Peyer's patch (tissue), 4 donors: ENCODE measurements at regions not wholly inside any gene's neighbourhood (a gene's known extent, or its start where the extent isn't known, plus 50 kb on each side); places are given as distances from the start of the nearest gene placed in this dataset.

Experiments used
- DNase-seq, 3 donors: peaks; one replicate each; pipeline ENCODE4 v3.0.0-alpha.2; 2017 to 2019
- H3K27ac ChIP-seq, 4 donors: fragments of 200-600 bp; sonication (generic); one replicate each; pipeline ENCODE4 v1.5.1; 2016 to 2019
- H3K27me3 ChIP-seq, 2 donors: fragments of 200-600 bp; sonication (generic); one replicate each; pipeline ENCODE4 v1.5.1; 2019
- H3K36me3 ChIP-seq, 3 donors: fragments of 200-600 bp; sonication (generic); one replicate each; pipeline ENCODE4 v1.5.1; 2016 to 2019
- H3K4me1 ChIP-seq, 4 donors: fragments of 200-600 bp; sonication (generic); one replicate each; pipeline ENCODE4 v1.5.1; 2016 to 2019
- H3K4me3 ChIP-seq, 4 donors: fragments of 200-600 bp; sonication (generic); 1 replicate in 3 of 4; 2 replicates in 1 of 4; pipeline ENCODE4 v1.5.1; 2016 to 2019; ENCODE audit warnings: mild to moderate bottlenecking in 1 of 4
- H3K9me3 ChIP-seq, 4 donors: fragments of 200-600 bp; sonication (generic); one replicate each; pipeline ENCODE4 v1.5.1; 2016 to 2019; ENCODE audit warnings: mild to moderate bottlenecking in 1 of 4
- CTCF ChIP-seq, 6 experiments: fragments of 450-650 bp in 4 of 6; fragments of 200-600 bp in 2 of 6; sonication (generic) in 1 of 6; IDR thresholded peaks; one replicate each; pipeline ENCODE4 v1.5.1; 2017 to 2019; ENCODE audit warnings: antibody characterized with exemption in 6 of 6, mild to moderate bottlenecking in 3 of 6, moderate library complexity in 1 of 6
- POLR2A ChIP-seq, 2 donors: fragments of 450-650 bp; IDR thresholded peaks; one replicate each; pipeline ENCODE4 v1.5.1; 2017; ENCODE audit warnings: antibody characterized with exemption in 2 of 2, mild to moderate bottlenecking in 2 of 2, moderate library complexity in 2 of 2

- DNase-seq = no peak
- H3K27ac ChIP-seq = no peak overlapping the region
- no peaks in the 10 kb centered on the region for H3K36me3 ChIP-seq
- no peak overlapping the region for H3K4me3 ChIP-seq
- no peaks in the 10 kb centered on the region for H3K9me3 ChIP-seq
- no peaks in the 10 kb centered on the region for H3K27me3 ChIP-seq
- no peak for TF ChIP-seq CTCF (IDR thresholded peaks at IDR 0.05)
- no peak for TF ChIP-seq POLR2A (IDR thresholded peaks at IDR 0.05)
- H3K4me1 ChIP-seq = no peaks in the 10 kb centered on the region
Measured at GRCh38 chr3:64976456-64976855, 288.7 kb upstream of the ADAMTS9 start.

- H3K4me3 ChIP-seq = no peak overlapping the region
- H3K4me1 ChIP-seq = no peaks in the 10 kb centered on the region
- no peak for DNase-seq
- no peak overlapping the region for H3K27ac ChIP-seq
- H3K9me3 ChIP-seq = no peaks in the 10 kb centered on the region
- H3K27me3 ChIP-seq = no peaks in the 10 kb centered on the region
- H3K36me3 ChIP-seq = no peaks in the 10 kb centered on the region
- no peak for TF ChIP-seq CTCF (IDR thresholded peaks at IDR 0.05)
- TF ChIP-seq POLR2A (IDR thresholded peaks at IDR 0.05) = no peak
Measured at GRCh38 chr3:64975147-64975546, 287.3 kb upstream of the ADAMTS9 start.

- H3K27ac ChIP-seq = no peak overlapping the region
- H3K4me1 ChIP-seq = no peaks in the 10 kb centered on the region
- DNase-seq = no peak
- H3K27me3 ChIP-seq = no peaks in the 10 kb centered on the region
- H3K36me3 ChIP-seq = no peaks in the 10 kb centered on the region
- no peak overlapping the region for H3K4me3 ChIP-seq
- no peaks in the 10 kb centered on the region for H3K9me3 ChIP-seq
- TF ChIP-seq POLR2A (IDR thresholded peaks at IDR 0.05) = no peak
- no peak for TF ChIP-seq CTCF (IDR thresholded peaks at IDR 0.05)
Measured at GRCh38 chr3:64974401-64974800, 286.6 kb upstream of the ADAMTS9 start.

GRCh38 chr3:64972793-64973192 is 285.0 kb upstream of the ADAMTS9 start:
- no peaks in the 10 kb centered on the region for H3K36me3 ChIP-seq
- H3K27me3 ChIP-seq = no peaks in the 10 kb centered on the region
- no peak for DNase-seq
- no peak overlapping the region for H3K4me3 ChIP-seq
- TF ChIP-seq CTCF (IDR thresholded peaks at IDR 0.05) (no peak), POLR2A (IDR thresholded peaks at IDR 0.05) (no peak)
- no peaks in the 10 kb centered on the region for H3K4me1 ChIP-seq
- H3K9me3 ChIP-seq = no peaks in the 10 kb centered on the region
- H3K27ac ChIP-seq = no peak overlapping the region

- Histone ChIP-seq H3K9me3 (no peaks in the 10 kb centered on the region), H3K4me1 (no peaks in the 10 kb centered on the region), H3K36me3 (no peaks in the 10 kb centered on the region), H3K27me3 (no peaks in the 10 kb centered on the region), H3K4me3 (no peak overlapping the region), H3K27ac (no peak overlapping the region)
- TF ChIP-seq POLR2A (IDR thresholded peaks at IDR 0.05) (no peak), CTCF (IDR thresholded peaks at IDR 0.05) (no peak)
- no peak for DNase-seq
Measured at GRCh38 chr3:64971602-64972001, 283.8 kb upstream of the ADAMTS9 start.

GRCh38 chr3:64970634-64971033 is 282.8 kb upstream of the ADAMTS9 start:
- no peak for DNase-seq
- no peaks in the 10 kb centered on the region for H3K27me3 ChIP-seq
- H3K4me3 ChIP-seq = no peak overlapping the region
- no peaks in the 10 kb centered on the region for H3K9me3 ChIP-seq
- no peaks in the 10 kb centered on the region for H3K4me1 ChIP-seq
- no peaks in the 10 kb centered on the region for H3K36me3 ChIP-seq
- no peak overlapping the region for H3K27ac ChIP-seq
- TF ChIP-seq CTCF (IDR thresholded peaks at IDR 0.05) (no peak), POLR2A (IDR thresholded peaks at IDR 0.05) (no peak)
